Immature natural killer cell (primary cell): ENCODE measurements at regions not wholly inside any gene's neighbourhood (a gene's known extent, or its start where the extent isn't known, plus 50 kb on each side); places are given as distances from the start of the nearest gene placed in this dataset.

Experiments used
- DNase-seq, 3 donors: peaks; one replicate each; pipeline ENCODE4 v3.0.0; 2022; ENCODE audit warnings: mixed read lengths in 1 of 3
- H3K27ac Mint-ChIP-seq, 6 donors: one replicate each; pipeline ENCODE4 v1.8.0; 2020; ENCODE audit warnings: mixed read lengths in 6 of 6, mild to moderate bottlenecking in 5 of 6, inconsistent platforms in 4 of 6, moderate library complexity in 3 of 6
- H3K27me3 Mint-ChIP-seq, 3 donors: one replicate each; pipeline ENCODE4 v1.8.0; 2020 to 2021; ENCODE audit warnings: low read depth in 3 of 3, mild to moderate bottlenecking in 3 of 3, mixed read lengths in 3 of 3, moderate library complexity in 3 of 3, inconsistent platforms in 1 of 3
- H3K36me3 Mint-ChIP-seq, 3 donors: one replicate each; pipeline ENCODE4 v1.8.0; 2020; ENCODE audit warnings: mixed read lengths in 3 of 3, inconsistent platforms in 2 of 3, mild to moderate bottlenecking in 2 of 3
- H3K4me1 Mint-ChIP-seq, 2 donors: one replicate each; pipeline ENCODE4 v1.8.0; 2020; ENCODE audit warnings: inconsistent platforms in 2 of 2, mild to moderate bottlenecking in 2 of 2, mixed read lengths in 2 of 2, moderate library complexity in 1 of 2
- H3K4me3 Mint-ChIP-seq, 5 donors: one replicate each; pipeline ENCODE4 v1.8.0; 2020; ENCODE audit warnings: mild to moderate bottlenecking in 5 of 5, mixed read lengths in 5 of 5, inconsistent platforms in 3 of 5, moderate library complexity in 3 of 5
- H3K9me3 Mint-ChIP-seq, 6 donors: one replicate each; pipeline ENCODE4 v1.8.0; 2020; ENCODE audit warnings: mild to moderate bottlenecking in 6 of 6, mixed read lengths in 6 of 6, inconsistent platforms in 4 of 6, moderate library complexity in 3 of 6

DNA sequence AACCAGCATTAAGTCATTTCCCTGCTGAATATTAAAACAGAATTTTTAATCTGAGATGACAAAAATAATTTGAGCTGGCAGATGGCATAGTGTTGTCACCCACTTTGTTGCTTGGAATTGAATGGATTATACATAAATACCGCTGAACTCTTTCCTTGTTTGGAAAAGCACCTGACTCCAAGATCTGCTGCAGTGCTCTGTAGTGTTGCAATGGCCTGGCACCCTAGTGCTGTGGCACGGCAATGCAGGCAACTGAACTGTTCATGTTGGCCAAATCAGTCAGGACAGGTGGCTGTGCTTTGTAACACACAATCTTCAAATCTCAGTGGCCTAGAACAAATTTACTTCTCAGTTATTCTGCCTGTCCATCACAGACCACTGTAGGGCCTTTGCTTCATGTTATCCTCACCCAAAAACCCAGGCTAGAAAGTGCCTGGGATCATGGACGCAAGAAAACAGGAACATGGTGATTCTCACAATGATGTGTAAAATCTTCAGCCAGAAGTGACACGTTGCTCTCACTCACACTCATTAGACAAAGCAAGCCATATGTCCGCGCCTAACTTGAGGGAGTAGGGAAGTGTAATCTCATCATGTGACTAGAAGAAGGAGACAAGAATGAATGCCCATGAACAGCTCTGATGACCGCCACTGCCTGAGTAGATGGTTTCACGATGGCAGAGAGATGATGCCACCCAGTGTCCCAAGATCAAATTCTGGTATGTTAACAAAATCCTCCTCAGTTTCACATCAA, 191.9 kb upstream of the PUM3 start:
- Mint-ChIP-seq H3K9me3 (no peaks in the 10 kb centered on the region), H3K4me1 (no peaks in the 10 kb centered on the region), H3K27me3 (peaks cover 0 to 3% (median 0%) of the 10 kb centered on the region in 3 donors), H3K4me3 (no peak overlapping the region), H3K36me3 (no peaks in the 10 kb centered on the region), H3K27ac (no peak overlapping the region)
- no peak for DNase-seq

DNA sequence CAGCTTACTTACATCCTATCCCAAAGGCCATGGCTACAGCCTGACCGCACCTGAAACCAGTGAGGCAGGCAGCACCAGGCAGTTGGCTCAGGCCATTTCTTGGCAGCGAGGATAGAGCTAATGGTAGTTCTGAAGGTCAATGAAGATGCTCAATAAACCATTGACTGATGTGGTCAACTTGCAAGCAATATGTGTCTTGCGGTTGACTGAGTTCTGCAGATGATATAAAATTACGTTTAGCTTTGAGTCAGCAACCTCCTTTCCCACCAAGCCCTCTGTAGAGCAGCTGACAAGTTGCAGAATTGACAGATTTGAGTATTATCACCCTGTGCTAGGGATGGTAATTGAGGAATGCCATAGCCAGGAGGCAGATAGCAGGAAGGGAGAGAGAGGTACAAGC, 189.0 kb upstream of the PUM3 start:
- Mint-ChIP-seq H3K4me3 (no peak overlapping the region), H3K27ac (no peak overlapping the region)

DNA sequence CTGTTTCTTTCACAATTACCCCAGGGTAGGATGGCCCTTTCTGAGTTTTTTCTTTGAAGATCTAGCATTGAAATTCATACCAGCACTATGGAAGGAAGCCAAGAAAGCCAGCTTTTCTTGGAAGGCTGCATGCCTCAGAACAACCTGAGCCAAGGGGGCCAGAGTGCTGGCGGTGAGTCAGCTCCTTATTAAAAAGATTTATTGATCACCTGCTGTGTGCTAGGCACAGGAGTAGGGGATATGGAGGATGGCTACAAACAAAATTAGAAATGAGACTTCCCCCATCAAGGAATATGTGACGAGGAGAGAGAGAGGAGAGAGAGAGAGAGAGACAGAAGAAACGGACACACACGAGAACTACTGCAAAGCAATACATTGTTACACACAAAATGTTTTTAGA, 184.6 kb upstream of the PUM3 start:
- no peak overlapping the region for H3K4me3 Mint-ChIP-seq
- H3K36me3 Mint-ChIP-seq, result no peaks in the 10 kb centered on the region
- no peak for DNase-seq
- peaks cover 0 to 2% (median 0%) of the 10 kb centered on the region in 6 donors for H3K9me3 Mint-ChIP-seq
- H3K27me3 Mint-ChIP-seq, result peaks cover 0 to 3% (median 2%) of the 10 kb centered on the region in 3 donors
- H3K27ac Mint-ChIP-seq, result no peak overlapping the region
- no peaks in the 10 kb centered on the region for H3K4me1 Mint-ChIP-seq

More for the DNA sequence above, 189.0 kb upstream of the PUM3 start:
- Mint-ChIP-seq H3K9me3 (peaks cover 0 to 2% (median 0%) of the 10 kb centered on the region in 6 donors), H3K27me3 (peaks cover 0 to 4% (median 2%) of the 10 kb centered on the region in 3 donors), H3K36me3 (no peaks in the 10 kb centered on the region), H3K4me1 (no peaks in the 10 kb centered on the region)
- DNase-seq, result no peak

DNA sequence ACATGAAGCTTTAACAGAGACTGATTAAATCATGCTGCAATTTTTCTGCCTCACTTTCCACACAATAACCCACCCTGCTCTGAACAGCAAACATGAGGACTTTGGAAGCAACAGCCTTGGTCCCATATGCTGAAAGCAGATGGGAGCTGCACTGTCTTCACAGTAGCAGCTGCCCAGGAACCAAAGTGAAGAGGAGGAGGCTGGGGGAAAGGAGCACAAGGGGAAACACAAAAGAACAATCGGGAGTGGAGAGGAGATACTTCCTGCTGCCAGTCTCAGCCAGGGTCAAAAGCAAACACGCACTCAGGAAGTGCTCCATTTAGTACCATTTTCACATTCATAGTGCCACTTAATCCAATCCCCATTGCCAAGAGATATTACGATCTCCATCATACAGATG, 183.3 kb upstream of the PUM3 start:
- Mint-ChIP-seq H3K9me3 (peaks cover 0 to 2% (median 0%) of the 10 kb centered on the region in 6 donors), H3K27ac (no peak overlapping the region), H3K36me3 (no peaks in the 10 kb centered on the region), H3K4me3 (no peak overlapping the region), H3K4me1 (no peaks in the 10 kb centered on the region), H3K27me3 (peaks cover 0 to 3% (median 3%) of the 10 kb centered on the region in 3 donors)
- DNase-seq, result no peak

DNA sequence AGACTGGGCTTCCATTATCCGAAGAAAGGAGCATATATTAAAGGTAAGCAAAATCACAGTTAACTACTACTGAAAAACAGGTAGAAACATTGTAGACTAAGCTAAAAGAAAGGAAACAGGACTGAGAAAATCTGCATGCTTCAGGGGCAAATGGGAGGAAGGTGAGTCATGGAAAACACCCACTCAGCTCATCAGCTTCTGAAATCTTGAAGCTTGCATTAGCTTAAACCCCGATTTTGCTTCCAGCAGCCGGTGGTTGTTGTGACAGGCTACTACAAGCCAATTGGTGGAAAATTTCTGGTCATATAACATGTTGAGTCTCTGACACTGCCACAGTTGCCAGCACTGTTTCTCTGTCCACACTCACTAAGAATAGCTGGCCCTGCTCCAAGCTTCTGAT, 179.6 kb upstream of the PUM3 start:
- Mint-ChIP-seq H3K4me1 (no peaks in the 10 kb centered on the region), H3K36me3 (no peaks in the 10 kb centered on the region), H3K4me3 (no peak overlapping the region), H3K9me3 (peaks cover 0 to 6% (median 0%) of the 10 kb centered on the region in 6 donors), H3K27ac (no peak overlapping the region), H3K27me3 (peaks cover 1 to 9% (median 1%) of the 10 kb centered on the region in 3 donors)
- DNase-seq, result no peak

DNA sequence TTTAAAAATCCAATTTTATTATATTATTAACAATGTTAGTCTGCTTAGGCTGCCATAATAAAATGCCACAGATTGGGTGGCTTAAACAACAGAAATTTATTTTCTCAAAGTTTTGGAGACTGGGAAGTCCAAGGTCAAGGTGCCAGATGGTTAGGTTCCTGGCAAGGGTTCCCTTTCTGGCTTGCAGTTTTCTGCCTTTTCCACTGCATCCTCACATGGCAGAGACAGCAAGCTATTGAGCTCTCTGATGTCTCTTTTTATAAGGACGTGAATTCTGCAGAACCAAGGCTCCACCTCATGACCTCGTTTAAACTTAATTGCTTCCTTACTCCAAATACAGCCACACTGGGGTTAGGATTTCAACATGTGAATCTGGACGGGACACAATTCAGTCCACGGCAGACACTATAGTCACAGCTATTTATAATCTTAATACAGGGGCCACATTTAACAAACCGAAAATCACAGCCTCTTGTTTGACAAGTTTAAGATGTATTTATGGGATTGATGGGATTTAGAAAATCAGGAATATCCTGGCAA, 174.9 kb upstream of the PUM3 start:
- no peak for DNase-seq
- Mint-ChIP-seq H3K36me3 (no peaks in the 10 kb centered on the region), H3K4me1 (no peaks in the 10 kb centered on the region), H3K9me3 (peaks cover 0 to 6% (median 0%) of the 10 kb centered on the region in 6 donors), H3K4me3 (no peak overlapping the region), H3K27ac (no peak overlapping the region), H3K27me3 (peaks cover 0 to 9% (median 1%) of the 10 kb centered on the region in 3 donors)

DNA sequence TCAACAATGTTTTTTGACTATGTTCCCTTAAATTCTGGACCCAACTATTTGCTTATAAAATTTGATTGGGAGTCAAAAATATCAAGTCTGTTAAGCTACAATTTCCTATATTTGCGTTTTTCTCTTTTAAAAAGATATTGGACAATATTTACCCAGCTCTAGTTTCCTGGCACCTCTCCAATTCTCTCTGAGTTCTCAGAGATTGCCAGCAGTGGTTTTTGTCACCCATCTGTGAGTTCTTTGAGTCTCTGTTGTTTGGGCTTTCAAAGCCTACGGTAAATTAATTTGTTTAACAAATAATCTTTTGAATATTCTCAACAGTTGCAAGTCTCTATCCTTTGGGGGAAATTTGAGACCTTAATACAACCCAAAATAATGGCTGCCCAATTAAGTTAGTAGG, 174.2 kb upstream of the PUM3 start:
- Mint-ChIP-seq H3K4me3 (no peak overlapping the region), H3K4me1 (no peaks in the 10 kb centered on the region), H3K27me3 (peaks cover 0 to 9% (median 1%) of the 10 kb centered on the region in 3 donors), H3K27ac (no peak overlapping the region), H3K36me3 (no peaks in the 10 kb centered on the region), H3K9me3 (peaks cover 0 to 6% (median 0%) of the 10 kb centered on the region in 6 donors)
- no peak for DNase-seq

DNA sequence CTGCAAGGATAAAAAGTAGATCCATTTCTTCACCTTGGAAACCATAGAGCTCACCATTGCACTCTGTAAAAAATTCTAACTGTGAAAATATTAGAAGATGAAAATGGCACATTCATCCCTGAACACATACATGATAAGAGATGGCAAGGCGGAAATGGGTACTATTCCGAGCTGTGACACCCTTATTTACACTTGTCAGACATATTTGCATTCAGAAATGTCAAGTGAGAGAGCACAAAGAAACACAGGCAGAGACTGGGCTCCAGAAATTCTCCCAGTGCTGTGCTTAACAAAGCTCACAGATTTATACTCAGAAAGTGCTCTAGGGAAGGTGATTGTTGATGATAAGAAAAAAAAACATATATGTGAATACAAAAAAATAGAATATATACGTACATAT, 170.3 kb upstream of the PUM3 start:
- no peak for DNase-seq
- H3K4me1 Mint-ChIP-seq, result no peaks in the 10 kb centered on the region
- no peaks in the 10 kb centered on the region for H3K36me3 Mint-ChIP-seq
- no peak overlapping the region for H3K4me3 Mint-ChIP-seq
- H3K9me3 Mint-ChIP-seq, result no peaks in the 10 kb centered on the region
- no peak overlapping the region for H3K27ac Mint-ChIP-seq
- peaks cover 0 to 2% (median 0%) of the 10 kb centered on the region in 3 donors for H3K27me3 Mint-ChIP-seq

DNA sequence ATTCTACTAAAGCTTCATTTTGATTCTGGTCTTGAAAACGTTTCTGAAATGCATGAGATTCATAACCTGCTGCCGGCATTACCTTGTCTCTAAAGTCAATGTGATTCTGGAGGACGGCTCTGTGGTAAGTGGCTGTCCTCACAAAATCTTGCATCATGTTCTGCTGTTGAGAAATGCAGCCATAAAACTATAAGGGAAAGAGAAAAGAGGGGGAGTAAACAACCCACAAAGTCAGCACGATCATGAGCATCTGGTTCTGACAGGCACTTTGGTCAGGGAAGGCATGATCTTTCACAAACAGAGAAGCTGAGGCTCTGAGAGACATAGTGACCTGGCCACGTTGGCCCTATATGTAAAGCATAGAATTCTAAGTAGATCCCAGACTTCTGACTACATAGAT, 168.9 kb upstream of the PUM3 start:
- no peak for DNase-seq
- Mint-ChIP-seq H3K9me3 (no peaks in the 10 kb centered on the region), H3K27me3 (peaks cover 0 to 2% (median 0%) of the 10 kb centered on the region in 3 donors), H3K36me3 (no peaks in the 10 kb centered on the region), H3K4me1 (no peaks in the 10 kb centered on the region), H3K27ac (no peak overlapping the region), H3K4me3 (no peak overlapping the region)

DNA sequence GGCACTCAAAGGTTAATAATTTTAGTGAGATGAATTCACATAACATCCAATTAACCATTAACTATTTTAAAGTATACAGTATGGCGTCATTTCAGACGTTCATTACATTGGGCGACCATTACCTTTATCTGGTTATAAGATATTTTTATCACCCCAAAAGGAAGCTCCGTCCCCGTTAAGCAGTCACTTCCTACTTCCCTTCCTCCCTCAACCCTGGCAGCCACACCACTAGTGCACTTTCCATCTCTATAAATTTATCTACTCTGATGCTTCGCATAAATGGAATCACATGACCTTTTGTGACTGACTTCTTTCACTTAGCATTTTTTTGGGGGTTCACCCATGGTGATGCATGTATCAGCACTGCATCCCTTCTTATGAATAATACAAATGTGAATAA, 168.3 kb upstream of the PUM3 start:
- H3K36me3 Mint-ChIP-seq, result no peaks in the 10 kb centered on the region
- H3K4me3 Mint-ChIP-seq, result no peak overlapping the region
- H3K27me3 Mint-ChIP-seq, result peaks cover 0 to 2% (median 0%) of the 10 kb centered on the region in 3 donors
- no peaks in the 10 kb centered on the region for H3K4me1 Mint-ChIP-seq
- H3K9me3 Mint-ChIP-seq, result no peaks in the 10 kb centered on the region
- no peak overlapping the region for H3K27ac Mint-ChIP-seq
- DNase-seq, result no peak

DNA sequence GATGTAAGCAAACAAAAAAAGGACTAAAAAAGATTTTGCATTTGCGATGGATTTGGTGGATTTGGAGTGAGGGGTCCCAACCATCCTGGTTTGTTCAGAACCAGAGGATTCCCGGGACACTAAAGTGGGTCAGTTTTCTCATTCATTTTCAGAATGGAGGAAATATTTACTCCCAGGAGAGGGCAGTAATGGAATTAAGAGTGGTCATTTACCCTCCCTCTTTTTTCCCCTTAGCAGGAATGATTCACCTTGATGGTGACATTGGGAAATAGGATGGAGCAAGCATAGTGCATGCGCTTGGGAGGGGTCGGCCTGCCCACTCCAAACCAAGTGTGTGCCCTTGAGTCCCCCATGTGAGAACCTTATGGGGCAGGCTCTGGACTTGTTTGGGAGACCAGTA, 164.2 kb upstream of the PUM3 start:
- Mint-ChIP-seq H3K9me3 (no peaks in the 10 kb centered on the region), H3K27me3 (peaks cover 0 to 5% (median 3%) of the 10 kb centered on the region in 3 donors), H3K36me3 (no peaks in the 10 kb centered on the region), H3K4me3 (no peak overlapping the region), H3K4me1 (no peaks in the 10 kb centered on the region), H3K27ac (no peak overlapping the region)
- DNase-seq, result no peak

DNA sequence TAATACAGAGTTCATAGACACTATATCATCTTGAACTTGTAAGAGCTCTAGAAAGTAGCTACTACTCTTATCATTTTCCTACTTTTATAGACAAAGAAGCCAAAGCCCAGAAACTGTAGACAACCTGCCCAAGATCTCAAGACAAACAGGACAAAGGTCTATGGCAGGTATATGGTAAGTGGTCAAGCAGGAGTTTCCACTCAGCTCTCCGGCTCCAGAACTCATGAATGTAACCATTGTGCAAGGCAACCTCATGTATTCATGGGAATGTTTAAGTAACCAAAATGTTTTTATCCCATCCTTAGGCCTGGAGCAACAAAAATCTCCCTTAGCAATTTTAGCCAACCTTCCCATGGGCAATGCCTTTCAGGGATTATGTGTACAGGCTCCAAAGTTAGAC, 163.4 kb upstream of the PUM3 start:
- Mint-ChIP-seq H3K9me3 (no peaks in the 10 kb centered on the region), H3K4me3 (no peak overlapping the region), H3K27ac (no peak overlapping the region), H3K27me3 (peaks cover 0 to 6% (median 6%) of the 10 kb centered on the region in 3 donors), H3K36me3 (no peaks in the 10 kb centered on the region), H3K4me1 (no peaks in the 10 kb centered on the region)
- no peak for DNase-seq

DNA sequence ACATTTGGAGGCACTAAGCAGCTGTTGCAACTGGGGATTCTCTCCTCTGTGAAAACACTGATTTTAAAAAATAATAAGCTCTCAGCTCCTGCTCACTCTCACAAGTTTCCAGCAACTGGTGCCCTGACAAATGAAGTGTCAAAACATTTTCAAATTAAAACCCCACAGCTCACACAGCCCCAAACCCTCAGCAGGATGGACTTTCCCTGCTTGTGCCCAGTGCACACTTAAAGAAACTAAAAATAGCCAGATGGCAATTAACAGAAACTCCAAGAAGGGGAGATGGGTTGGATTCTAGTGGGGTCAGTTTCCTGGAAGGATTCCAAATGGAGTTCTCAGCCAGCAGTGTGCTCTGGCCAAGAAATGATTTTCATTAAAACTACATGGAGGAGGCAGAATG, 163.0 kb upstream of the PUM3 start:
- Mint-ChIP-seq H3K4me3 (no peak overlapping the region), H3K27me3 (peaks cover 0 to 6% (median 6%) of the 10 kb centered on the region in 3 donors)

DNA sequence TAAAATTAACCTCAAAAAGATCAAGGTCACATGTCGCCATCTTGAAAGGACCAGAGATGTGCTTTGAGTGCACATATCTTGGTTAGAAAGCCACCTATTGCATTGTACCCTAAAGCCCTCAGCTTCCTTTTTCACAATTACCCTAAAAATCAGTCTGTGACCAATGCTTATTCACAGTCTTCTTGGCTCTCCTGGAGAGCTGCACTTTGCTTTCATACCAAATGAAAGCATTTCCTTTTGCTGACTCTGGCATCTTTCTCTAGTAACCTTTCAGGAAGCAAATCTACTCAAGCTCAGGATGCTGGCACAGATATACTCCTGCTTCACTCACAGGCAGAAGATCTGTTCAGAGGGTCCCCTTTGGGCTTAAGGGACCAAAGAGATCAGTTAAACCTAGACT, 160.7 kb upstream of the PUM3 start:
- Mint-ChIP-seq H3K27ac (no peak overlapping the region), H3K4me3 (no peak overlapping the region), H3K27me3 (peaks cover 0 to 6% (median 4%) of the 10 kb centered on the region in 3 donors), H3K4me1 (no peaks in the 10 kb centered on the region), H3K9me3 (no peaks in the 10 kb centered on the region), H3K36me3 (peaks cover 0 to 4% (median 0%) of the 10 kb centered on the region in 3 donors)
- DNase-seq, result no peak

More for the DNA sequence above, 163.0 kb upstream of the PUM3 start:
- Mint-ChIP-seq H3K36me3 (no peaks in the 10 kb centered on the region), H3K9me3 (no peaks in the 10 kb centered on the region), H3K27ac (no peak overlapping the region), H3K4me1 (no peaks in the 10 kb centered on the region)
- no peak for DNase-seq
